ENCODE measurements at regions not wholly inside any gene's neighbourhood (a gene's known extent, or its start where the extent isn't known, plus 50 kb on each side); places are given as distances from the start of the nearest gene placed in this dataset.

- TF ChIP-seq CTCF (conservative IDR thresholded peaks at IDR 0.05; ENCODE audit: low read depth, low read length): no peak
- Histone ChIP-seq H3K4me3 (IDR thresholded peaks at IDR 0.05; ENCODE audit: insufficient read depth, low read depth, low read length) (no peak overlapping the region), H2AFZ (ENCODE audit: low read depth) (no peak overlapping the region), H3K27ac (no peak overlapping the region), H3K36me3 (ENCODE audit: insufficient read depth) (no peaks in the 10 kb centered on the region), H3K9ac (no peak overlapping the region), H3K4me1 (ENCODE audit: low read depth, poor library complexity, severe bottlenecking) (no peaks in the 10 kb centered on the region), H3K4me2 (no peak overlapping the region), H3K79me2 (ENCODE audit: insufficient read depth, low read depth) (no peaks in the 10 kb centered on the region), H3K27me3 (ENCODE audit: insufficient read depth, low read depth) (no peaks in the 10 kb centered on the region), H4K20me1 (ENCODE audit: insufficient read depth) (no peaks in the 10 kb centered on the region)
Observed at GRCh38 chr4:181756451-181757095, 486.6 kb upstream of the TENM3 start.

DNA sequence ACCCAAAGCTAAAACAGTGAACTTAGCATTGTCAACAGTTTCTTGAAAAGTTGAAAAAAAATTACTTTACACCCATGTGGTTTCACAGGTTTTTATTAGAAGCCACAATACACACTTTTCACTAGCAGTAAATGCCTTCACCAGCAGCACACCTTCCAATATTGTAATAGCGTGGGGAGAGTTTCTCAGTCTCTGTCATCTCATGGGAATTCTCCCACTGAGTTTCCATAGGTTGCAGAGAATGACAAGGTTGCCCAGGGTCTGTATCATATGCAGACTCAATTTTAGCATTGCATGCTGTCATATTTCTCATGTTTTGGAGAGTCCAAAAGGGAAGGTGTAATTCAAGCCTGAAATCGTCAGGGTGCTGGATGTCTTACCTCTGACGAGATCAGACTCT, 486.1 kb upstream of the TENM3 start:
- H3K27ac ChIP-seq: no peak overlapping the region
- no peak overlapping the region for H2AFZ ChIP-seq (ENCODE audit: low read depth)
- no peak overlapping the region for H3K4me2 ChIP-seq
- no peaks in the 10 kb centered on the region for H3K79me2 ChIP-seq (ENCODE audit: insufficient read depth, low read depth)
- no peaks in the 10 kb centered on the region for H3K27me3 ChIP-seq (ENCODE audit: insufficient read depth, low read depth)
- no peak overlapping the region for H3K9ac ChIP-seq
- no peak overlapping the region for H3K4me3 ChIP-seq (IDR thresholded peaks at IDR 0.05; ENCODE audit: insufficient read depth, low read depth, low read length)
- TF ChIP-seq CTCF (conservative IDR thresholded peaks at IDR 0.05; ENCODE audit: low read depth, low read length): no peak
- no peaks in the 10 kb centered on the region for H3K4me1 ChIP-seq (ENCODE audit: low read depth, poor library complexity, severe bottlenecking)
- H4K20me1 ChIP-seq (ENCODE audit: insufficient read depth): no peaks in the 10 kb centered on the region
- H3K36me3 ChIP-seq (ENCODE audit: insufficient read depth): no peaks in the 10 kb centered on the region

GRCh38 chr4:181757910-181758660, 485.1 kb upstream of the TENM3 start:
- Histone ChIP-seq H3K27ac (no peak overlapping the region), H3K4me3 (IDR thresholded peaks at IDR 0.05; ENCODE audit: insufficient read depth, low read depth, low read length) (no peak overlapping the region), H3K4me1 (ENCODE audit: low read depth, poor library complexity, severe bottlenecking) (no peaks in the 10 kb centered on the region), H3K36me3 (ENCODE audit: insufficient read depth) (no peaks in the 10 kb centered on the region), H3K79me2 (ENCODE audit: insufficient read depth, low read depth) (no peaks in the 10 kb centered on the region), H3K4me2 (no peak overlapping the region), H2AFZ (ENCODE audit: low read depth) (no peak overlapping the region), H4K20me1 (ENCODE audit: insufficient read depth) (no peaks in the 10 kb centered on the region), H3K27me3 (ENCODE audit: insufficient read depth, low read depth) (no peaks in the 10 kb centered on the region), H3K9ac (no peak overlapping the region)
- TF ChIP-seq CTCF (conservative IDR thresholded peaks at IDR 0.05; ENCODE audit: low read depth, low read length): no peak

DNA sequence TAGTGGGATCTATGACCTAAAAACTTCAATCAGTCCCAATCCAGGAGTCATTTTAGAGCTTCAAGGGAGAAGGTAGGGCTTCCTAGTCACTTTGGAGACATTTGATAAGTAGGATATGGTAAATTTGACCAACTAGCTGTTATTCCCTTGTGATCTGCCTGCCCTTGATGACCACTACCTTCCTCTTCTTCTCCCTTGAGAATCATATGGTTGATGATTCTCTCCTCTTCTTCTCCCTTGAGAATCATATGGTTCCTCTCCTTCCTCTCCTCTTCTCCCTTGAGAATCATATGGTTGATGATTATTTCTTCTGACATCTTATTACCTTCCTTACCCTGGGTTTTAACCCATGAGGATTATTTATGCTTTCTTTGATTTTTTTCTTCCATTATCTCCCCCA, 482.6 kb upstream of the TENM3 start:
- no peak overlapping the region for H3K4me3 ChIP-seq (IDR thresholded peaks at IDR 0.05; ENCODE audit: insufficient read depth, low read depth, low read length)
- TF ChIP-seq CTCF (conservative IDR thresholded peaks at IDR 0.05; ENCODE audit: low read depth, low read length): no peak
- no peak overlapping the region for H3K27ac ChIP-seq
- no peaks in the 10 kb centered on the region for H4K20me1 ChIP-seq (ENCODE audit: insufficient read depth)
- no peaks in the 10 kb centered on the region for H3K36me3 ChIP-seq (ENCODE audit: insufficient read depth)
- H3K4me2 ChIP-seq: no peak overlapping the region
- no peaks in the 10 kb centered on the region for H3K4me1 ChIP-seq (ENCODE audit: low read depth, poor library complexity, severe bottlenecking)
- no peak overlapping the region for H2AFZ ChIP-seq (ENCODE audit: low read depth)
- H3K79me2 ChIP-seq (ENCODE audit: insufficient read depth, low read depth): no peaks in the 10 kb centered on the region
- no peak overlapping the region for H3K9ac ChIP-seq
- no peaks in the 10 kb centered on the region for H3K27me3 ChIP-seq (ENCODE audit: insufficient read depth, low read depth)

Data from KMS-11 (cell line).